Kasumi-1 (cell line): ENCODE measurements at regions not wholly inside any gene's neighbourhood (a gene's known extent, or its start where the extent isn't known, plus 50 kb on each side); places are given as distances from the start of the nearest gene placed in this dataset.

Source experiments
- DNase-seq, 2 experiments: peaks; one replicate each; lab custom pipeline; 2025; lab: John Stamatoyannopoulos, UW

DNA sequence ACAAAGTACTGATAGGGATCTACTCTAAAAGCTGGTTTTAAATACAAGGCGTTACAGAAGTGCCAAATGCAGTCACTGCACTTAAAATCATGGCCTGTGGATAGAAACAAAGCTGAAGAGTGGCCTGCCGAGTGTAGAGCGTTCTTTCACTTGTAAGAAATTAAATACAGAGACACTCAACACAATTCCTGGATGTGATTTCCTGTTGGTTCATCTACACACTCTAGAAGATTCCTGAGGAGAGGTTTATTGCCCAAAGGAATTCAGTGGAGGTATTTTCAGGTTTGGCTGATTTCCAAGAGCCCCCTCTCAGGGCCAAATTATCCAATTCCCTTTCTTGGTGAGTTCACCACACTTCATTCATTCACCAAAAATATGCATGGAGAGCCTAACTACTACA lies 200.3 kb upstream of the IL12A start:
- no peak for DNase-seq

DNA sequence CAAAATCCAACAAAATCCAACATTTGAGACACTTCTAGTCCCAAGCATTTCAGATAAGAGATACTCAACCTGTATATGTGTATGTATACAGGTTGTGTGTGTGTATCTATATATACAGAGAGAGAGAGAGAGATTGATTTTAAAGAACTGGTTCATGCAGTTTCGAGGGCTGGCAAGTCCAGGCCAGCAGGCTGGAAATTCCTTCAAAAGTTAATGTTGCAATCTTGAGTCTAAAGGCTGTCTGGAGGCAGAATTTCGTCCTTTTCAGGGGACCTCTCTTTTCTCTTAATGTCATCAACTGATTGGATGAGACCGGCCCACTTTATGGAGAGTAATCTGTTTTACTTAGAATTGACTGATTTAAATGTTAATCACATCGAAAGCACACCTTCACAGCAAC lies 199.6 kb upstream of the IL12A start:
- DNase-seq, result no peak

DNA sequence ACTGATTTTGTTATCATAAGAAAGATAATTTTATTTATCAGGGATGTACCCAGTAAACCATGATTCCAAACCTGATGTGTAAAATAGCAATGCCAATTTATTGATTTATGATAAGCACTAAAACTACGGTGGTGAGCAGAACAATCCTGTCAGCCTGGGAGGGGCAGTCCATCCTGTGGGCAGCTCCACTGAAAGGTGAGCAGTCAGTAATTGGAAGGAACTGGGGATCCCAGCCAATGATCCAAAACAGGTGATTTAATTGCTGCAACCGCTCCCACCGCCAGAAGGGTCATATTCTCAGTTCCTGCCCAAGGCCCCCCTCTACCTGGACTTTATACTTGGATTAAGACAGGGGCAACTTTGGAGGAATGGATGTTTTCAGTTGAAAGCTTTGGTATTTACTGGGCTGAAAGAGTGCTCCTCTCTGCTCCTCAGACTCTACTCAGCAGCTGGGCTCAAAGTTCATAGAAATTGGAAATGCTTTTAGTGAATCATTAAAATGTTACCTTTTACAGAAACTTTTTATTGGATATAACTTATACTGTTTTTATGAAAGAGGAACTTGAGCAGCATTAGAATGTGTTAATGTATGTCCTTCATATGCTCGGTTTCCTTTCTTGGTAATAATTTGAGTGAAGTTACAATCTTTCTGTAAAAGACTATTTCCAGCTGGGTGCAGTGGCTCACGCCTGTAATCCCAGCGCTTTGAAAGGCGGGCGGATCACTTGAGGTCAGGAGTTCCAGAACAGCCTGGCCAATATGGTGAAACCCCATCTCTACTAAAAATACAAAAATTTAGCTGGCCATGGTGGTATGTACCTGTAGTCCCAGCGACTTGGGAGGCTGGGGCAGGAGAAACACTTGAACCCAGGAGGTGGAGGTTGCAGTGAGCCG lies 198.6 kb upstream of the IL12A start:
- DNase-seq, result no peak

DNA sequence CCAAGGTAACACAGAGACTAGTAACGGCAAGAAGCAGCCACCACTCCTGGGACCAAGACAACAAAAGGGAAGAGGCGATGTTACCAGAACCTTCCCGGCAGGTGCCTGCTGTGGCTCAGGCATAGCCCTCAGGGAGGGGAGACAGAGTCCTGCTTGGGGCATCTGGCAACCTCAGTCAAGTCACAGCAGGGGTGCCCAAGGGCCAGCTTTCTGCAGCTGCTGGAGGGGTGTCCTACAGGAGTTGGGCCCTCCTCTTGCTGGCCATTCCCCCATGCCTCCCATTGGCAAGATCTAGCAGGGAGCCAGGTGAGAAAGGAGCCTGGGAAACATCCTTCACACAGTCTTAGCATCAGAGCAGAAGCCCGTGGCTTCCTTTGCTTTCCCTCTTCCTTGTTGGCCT lies 197.3 kb upstream of the IL12A start:
- DNase-seq, result no peak

DNA sequence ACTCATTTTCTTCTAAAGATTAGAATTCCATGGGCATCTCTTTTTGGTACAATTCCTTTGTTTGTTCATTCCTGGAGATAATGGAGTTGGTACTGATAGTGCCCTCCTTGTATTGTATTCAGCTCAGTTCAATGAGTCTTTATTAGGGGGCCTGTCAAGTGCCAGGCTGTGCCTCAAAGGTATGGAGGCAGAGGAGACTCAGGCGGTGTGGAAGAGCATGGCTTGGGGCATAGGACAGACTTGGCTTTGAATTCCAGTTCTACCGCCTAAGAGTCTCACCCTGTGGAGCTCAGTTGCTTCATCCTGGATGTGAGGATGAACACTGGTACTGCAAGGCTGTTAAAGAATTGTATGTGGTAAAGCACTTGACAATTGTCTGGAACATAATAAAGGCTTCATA lies 196.6 kb upstream of the IL12A start:
- no peak for DNase-seq

DNA sequence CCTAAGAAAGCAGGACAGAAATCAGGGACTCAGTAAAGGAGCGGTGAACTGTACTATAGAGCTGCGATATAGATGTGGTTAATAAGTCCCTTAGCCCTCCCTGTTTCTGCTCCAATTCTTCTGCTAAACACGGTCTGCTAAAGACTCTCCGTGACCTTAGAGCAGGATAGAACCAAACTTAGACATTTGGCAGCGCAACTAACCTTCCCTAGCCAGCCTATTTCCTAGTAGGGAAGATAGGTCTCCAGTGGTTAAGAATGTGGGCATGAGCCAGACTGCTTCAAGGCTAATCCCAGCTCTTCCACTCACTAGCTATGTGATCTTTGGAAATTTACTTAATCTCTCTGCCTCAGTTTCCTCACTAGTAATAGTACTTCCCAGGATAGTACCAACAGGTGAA lies 193.6 kb upstream of the IL12A start:
- no peak for DNase-seq

DNA sequence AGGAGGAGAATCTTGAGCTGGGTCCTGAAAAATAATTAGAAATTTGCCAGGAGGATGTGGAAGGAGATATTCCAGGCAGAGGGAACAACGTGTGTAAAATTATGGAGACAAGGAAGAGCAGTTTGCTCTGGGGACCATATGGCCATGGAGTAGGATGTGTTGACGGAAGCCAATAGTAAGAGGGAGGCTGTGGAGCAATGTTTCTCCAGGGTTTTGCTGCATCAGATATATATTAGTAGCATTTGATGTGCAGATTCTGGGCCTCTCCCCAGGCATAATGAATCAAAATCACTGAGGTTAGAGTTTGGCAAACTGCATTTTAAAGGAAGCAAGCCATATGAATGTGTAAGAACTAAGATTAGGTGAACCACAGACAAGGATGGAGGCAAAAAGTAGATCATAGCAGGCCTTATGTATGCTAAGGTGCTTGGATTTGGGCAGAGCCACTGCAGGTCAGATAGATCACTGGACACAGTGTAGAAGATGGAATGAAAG lies 192.9 kb upstream of the IL12A start:
- DNase-seq, result no peak

DNA sequence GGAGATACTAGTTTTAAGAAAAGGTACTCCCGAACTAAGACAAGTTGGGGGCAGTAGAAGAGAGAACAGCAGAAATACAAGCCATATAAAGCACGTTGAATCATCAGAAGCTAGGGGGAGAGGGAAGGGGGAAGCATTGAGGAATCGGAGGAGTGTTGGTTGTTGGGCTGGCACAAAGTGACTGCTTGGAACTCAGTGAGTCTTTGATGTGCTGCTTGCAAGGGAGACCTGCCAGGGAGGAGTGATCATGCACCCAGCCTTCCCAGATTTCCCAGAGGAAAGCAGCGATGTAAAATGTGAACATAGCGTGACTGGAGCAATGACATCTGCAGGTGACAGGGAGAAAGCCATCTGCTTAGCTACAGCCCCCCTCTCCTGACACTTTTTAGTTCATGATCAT lies 192.4 kb upstream of the IL12A start:
- DNase-seq, result no peak

DNA sequence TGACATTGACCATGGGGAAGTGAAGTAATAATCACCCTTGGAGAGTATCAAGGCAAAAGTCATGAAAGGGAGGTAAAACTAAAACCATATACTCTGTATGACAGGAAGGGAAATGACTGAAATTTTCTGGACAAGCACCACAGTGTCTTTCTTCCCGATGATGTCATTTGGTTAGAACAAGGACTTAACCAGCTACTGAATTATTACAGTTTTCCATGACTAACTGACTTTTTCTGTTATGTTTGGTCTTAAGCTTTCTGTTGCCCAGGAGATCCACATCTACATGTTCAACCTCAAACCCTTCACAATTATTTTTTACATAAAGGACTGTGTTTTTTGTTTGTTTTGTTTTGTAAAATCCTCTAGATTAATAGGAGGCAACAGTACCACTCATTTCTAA lies 191.9 kb upstream of the IL12A start:
- DNase-seq, result no peak

DNA sequence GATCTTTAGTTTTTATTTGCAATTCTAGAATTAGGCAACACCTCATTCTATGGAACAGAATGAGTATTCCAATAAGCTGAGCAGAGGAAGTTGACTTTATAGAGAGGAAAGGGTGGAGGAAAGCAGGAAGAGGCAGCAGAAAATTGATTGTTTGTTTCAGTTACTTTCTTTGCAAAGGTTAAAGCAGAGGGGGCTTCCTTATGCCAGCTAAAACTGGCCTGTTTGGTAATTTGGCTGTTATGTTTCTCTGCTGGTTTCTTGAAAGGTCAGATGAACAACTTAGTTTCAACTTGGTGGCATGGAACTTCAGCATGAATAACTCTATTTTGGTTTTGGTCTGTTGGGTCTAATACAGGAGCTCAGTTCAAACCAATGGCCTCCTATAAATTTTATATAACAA lies 190.9 kb upstream of the IL12A start:
- no peak for DNase-seq

DNA sequence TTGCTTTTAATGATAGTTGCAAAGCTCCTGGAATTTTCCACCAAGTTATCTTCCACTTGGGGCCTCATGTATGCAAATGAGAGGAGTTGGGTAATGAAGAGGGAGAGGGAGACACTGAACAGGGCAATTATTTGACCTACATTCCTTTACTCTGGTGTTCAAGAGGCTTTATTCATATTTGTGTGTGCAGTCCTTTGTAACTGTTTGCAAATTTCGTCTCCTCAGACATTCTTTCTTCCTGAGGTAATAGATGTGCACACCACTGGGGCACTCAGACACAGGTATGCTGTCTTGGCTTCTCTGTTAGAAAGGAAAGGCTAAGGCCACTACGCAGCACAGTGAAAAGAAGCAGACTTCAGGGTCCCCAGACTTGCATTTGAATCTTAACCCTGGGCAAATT lies 189.7 kb upstream of the IL12A start:
- no peak for DNase-seq

DNA sequence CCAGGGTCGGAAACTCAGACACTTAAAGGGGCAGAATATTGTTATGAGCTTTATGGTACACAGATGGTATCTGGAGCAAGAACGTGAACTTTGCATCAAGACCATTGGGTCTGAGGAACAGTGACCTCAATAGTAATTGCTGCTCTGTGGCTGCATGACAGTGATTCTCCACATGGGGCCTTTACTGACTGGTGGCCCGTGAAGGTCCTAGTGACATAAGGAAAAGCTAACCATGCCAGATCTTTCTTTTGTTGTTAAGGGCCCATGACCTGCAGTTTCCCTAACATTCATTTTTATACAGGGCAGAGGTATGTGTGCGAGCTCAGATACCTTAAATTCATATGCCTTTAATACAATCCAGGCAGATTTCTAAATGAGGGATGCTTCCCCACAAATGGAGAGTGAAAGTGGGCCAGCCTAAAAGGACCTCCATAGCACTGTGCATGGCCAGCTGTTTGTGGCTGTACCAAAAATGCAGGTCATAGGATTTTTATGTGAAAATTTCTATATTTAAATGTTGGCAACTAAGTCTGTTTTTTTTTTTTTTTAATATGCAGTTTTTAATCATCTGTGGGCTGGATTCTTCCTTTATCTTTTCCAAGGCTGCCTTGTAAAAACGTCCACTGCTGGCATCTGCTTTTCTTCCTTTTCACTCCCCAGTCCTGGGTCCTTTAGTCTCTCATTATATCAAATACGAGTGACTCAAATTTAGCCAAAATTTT lies 188.0 kb upstream of the IL12A start:
- no peak for DNase-seq

DNA sequence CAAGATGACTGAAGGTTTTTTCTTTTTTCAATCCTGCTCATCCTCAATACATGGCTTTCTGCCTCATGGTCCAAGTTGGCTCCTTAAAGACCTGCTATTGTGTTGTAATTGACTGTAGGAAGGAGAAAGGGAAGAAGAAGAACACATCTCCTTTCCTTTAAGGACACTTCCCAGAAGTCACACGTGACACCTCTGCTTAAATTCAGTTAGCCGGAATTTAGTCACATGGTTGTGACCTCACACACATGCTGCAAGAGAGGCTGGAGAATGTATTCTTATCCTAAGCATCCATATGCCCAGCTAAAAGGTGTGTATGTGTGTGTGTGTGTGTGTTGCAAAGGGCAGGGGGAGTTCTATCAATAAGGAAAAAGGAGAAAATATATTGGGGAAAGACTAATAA lies 185.8 kb upstream of the IL12A start:
- DNase-seq, result no peak

DNA sequence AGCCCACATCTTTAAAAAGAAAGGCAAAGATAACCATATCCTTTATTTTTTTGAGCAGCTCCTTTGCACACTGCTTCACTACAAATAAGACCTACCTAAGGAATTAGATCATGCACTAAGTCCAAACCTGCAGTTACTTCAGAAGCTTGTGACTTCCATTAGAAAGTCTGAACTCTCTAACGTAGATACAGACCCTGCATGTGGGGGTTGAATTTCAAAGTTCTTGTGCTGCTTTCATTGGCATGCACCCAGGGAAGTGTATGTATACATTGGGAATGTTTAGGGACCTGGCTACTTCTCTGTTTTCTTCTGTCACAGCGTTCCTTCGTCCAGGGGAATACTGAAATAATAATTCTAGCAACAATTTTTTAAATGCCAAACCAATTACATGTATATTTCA lies 185.2 kb upstream of the IL12A start:
- DNase-seq, result no peak

DNA sequence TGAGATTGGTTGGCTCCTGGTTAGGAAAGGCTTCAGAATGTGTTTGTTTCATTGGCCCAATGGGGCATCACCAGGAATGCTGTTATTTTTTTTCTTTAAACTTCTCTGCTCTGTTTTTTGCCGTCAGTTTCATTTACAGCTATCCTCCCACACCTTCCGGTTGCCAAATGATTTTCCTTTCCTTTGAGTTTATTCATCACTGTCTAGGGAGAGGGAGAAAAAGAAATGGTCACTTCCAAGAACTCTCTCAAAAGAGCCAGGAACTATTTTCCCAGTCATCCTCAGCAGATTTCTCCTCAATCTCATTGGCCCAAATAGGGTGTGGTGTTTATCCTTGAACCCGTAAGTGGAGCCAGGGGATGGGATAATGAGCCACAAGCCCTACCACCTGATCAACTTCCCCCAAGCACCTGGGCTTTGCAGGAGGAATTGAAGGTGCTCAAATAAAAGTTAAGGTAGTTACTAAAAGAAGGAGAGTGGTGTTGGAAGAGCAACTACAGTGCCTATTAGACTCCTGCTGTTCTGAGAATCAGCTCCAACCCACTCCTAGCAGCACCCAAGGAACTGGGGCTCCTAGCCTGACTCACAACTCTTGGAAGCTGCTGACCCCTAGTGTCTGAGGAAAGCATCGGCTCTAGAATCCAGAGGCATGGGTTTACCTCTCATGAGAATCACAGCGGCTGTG lies 183.8 kb upstream of the IL12A start:
- peak; percentile 72 to 82 for DNase-seq

DNA sequence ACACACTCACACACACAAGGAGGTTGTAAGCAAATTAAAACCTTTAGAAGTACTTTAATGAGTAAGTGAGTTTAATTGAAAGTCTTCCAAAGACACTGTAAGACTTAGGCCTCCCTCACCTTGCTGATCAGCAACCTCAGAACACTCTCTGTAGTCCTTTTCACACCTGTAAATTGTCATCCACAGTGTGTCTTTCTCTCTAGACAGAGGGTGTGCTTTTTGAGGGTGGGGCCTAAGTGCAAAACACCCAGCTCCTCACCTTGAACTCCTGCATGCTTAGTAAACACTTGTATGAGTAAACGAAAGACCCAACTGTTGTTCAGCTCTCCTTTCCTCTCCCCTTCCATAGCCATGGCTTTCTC lies 183.2 kb upstream of the IL12A start:
- DNase-seq, result no peak

DNA sequence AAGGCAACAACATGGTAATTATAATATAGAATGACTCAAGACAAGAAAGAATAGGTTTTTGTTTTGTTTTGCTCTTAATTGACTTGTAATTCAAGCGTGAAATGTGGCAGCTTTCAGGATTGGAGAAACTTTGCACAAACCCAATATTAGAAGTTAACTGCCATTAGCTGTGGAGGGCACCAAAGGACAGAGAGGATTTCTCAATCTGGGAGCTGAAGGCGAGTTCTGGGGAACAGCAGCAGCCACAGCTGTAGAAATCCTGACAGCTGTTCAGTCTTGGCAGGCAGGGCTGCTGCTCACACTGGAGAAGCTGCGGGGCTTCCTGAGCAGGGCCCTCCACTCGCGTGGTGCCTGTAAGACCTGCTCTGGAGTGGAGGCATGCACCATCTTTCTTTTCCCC lies 182.2 kb upstream of the IL12A start:
- no peak for DNase-seq

DNA sequence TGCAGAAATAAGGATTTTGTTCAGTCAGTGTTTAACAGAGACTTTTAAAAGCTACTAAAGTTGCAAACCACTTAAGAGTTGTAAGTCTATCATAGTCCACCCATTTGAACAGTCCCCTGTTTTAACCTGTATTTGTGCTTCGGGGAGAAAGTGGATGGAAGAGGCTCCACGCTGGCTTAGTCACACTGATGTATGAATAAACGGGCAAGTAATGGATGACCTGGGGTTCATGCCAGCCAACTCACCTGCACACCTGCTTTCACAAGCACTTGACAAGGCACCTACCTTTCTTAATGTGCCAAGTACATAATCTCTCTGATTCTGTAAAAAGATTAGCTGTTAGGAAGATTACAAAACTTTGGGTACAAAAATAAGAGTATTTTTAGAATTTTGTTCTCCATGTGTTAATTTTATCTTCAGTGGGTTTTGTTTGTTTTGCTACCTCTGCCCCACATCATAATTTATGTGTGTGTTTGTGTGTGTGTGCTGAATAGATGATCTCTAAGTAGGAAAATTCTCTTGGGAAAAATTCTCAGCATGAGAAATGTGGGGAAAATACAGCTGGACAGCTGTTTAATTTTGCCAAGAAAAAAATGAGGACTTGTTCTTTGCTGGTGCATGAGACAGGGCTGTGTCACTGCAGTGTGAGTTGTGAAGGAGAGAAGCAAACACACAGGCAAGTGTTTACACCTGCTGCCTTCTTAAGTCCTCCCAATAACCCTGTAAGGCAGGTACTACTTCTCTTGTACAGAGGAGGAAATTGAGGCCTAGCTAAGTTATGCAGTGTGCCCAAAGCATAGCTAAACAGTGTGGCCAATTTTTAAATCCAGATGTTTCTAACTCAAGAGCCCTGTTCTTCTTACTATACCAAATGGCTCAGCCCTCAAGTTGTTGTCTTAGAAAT lies 181.2 kb upstream of the IL12A start:
- no peak for DNase-seq

DNA sequence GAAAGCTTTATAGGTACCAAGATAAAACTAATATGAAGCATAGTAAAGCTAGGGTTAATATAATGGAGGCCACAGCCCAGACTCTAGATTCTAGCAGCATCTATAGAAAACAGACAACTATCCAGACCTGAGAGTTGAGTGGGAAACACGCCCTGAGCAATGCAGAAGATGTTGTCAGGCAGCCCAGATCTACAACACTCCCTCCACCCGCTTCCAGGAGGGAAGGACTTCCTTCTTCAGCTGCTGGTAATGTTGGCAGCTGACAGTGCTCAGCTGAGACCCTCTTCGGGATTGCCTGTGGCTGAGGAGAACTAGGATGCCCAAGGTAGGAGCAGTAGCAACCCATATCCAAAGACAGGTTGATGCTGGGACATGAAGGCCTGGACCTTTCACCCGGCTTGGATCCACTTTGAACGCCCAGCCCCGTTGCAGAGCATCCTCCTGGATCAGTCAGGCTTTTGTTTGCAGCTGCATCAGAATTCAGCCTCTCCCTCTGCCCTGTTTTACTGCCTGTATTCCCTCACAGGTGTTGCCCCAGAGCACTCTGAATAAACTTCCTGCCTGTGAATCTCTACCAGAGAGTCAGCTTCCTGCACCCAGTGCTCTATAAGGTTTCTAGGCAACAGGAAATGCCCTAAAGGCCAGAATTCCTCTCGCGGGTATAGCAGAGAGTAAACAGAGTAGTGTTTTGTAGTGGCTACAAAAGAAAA lies 174.7 kb upstream of the IL12A start:
- no peak for DNase-seq

DNA sequence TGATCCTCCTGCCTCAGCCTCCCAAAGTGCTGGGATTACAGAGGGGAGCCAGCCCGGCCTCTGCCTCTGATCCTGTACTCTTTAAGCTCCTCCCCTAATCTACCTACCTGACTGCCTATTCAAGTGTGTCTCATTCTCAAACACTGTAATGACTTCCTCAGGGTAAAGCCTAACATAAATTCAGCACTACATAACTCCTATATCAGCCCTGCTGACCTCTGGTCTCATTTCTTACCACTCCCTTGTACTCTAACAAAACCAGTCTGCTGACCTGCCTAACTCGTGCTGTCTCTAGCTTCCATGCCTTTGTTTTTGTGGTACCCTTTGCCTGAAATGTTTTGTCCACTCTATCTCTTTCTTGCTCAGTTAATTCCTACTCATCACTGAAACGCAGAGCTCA lies 172.1 kb upstream of the IL12A start:
- DNase-seq, result no peak

DNA sequence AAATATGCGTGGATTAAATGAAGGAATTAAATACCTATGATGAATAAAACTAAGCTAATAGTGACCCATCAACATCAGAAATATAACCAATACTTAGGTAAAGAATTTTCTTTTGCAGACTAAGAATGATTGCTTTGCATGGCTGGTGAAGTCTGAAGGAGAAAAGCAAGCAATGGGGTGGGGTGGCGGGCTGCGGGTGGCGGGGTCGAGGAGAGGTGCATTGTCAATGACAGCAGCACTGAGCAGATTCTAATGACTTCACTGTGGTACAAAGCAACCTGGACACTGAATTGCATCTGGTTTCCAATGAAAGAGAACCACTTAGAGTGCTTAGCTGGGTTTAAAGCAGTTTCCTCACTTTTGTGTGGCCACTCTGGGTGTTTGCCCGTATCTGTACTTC lies 171.5 kb upstream of the IL12A start:
- no peak for DNase-seq
